Mesenchymal stem cell (in vitro differentiated cells and primary cell): ENCODE measurements at regions not wholly inside any gene's neighbourhood (a gene's known extent, or its start where the extent isn't known, plus 50 kb on each side); places are given as distances from the start of the nearest gene placed in this dataset.

Experiments
- DNase-seq: peaks from one replicate; pipeline ENCODE4 v3.0.0-alpha.2; 2013
- H2AFZ ChIP-seq: one replicate; pipeline ENCODE4 v1.6.1; 2013; ENCODE audit warnings: low read depth, mild to moderate bottlenecking, control low read depth, inconsistent platforms, low read length, moderate library complexity
- H2AK5ac ChIP-seq: 2 replicates; pipeline ENCODE4 v1.6.1; 2013; ENCODE audit warnings: low read length, moderate library complexity, mild to moderate bottlenecking, inconsistent platforms; ENCODE audit not compliant: severe bottlenecking
- H2BK120ac ChIP-seq: one replicate; pipeline ENCODE4 v1.6.1; 2013; ENCODE audit warnings: low read depth, mild to moderate bottlenecking, inconsistent platforms, low read length, moderate library complexity
- H2BK12ac ChIP-seq, 2 experiments: one replicate each; pipeline ENCODE4 v1.6.1; 2013; ENCODE audit warnings: inconsistent platforms in 2 of 2, low read length in 2 of 2, mild to moderate bottlenecking in 2 of 2, moderate library complexity in 2 of 2, control low read depth in 1 of 2
- H2BK15ac ChIP-seq: one replicate; pipeline ENCODE4 v1.6.1; 2013; ENCODE audit warnings: mild to moderate bottlenecking, low read depth, inconsistent platforms; ENCODE audit not compliant: poor library complexity, severe bottlenecking
- H2BK5ac ChIP-seq: 2 replicates; pipeline ENCODE4 v1.6.1; 2013; ENCODE audit warnings: low read depth, mild to moderate bottlenecking, low read length, control low read depth, inconsistent platforms; ENCODE audit not compliant: poor library complexity, severe bottlenecking
- H3K14ac ChIP-seq, 2 experiments: one replicate each; pipeline ENCODE4 v1.6.1; 2013; ENCODE audit warnings: inconsistent platforms in 2 of 2, low read length in 2 of 2, control low read depth in 1 of 2, mild to moderate bottlenecking in 1 of 2, moderate library complexity in 1 of 2
- H3K18ac ChIP-seq, 2 experiments: one replicate each; pipeline ENCODE4 v1.6.1; 2013; ENCODE audit warnings: inconsistent platforms in 2 of 2, low read length in 2 of 2, control low read depth in 1 of 2, low read depth in 1 of 2, mild to moderate bottlenecking in 1 of 2
- H3K23ac ChIP-seq, 2 experiments: one replicate each; pipeline ENCODE4 v1.6.1; 2013; ENCODE audit warnings: inconsistent platforms in 2 of 2, low read length in 2 of 2, mild to moderate bottlenecking in 2 of 2, moderate library complexity in 2 of 2, control low read depth in 1 of 2
- H3K27ac ChIP-seq: 2 replicates; pipeline ENCODE4 v1.5.1; 2013; ENCODE audit warnings: mild to moderate bottlenecking, moderate library complexity, low read length, control low read depth, inconsistent platforms; ENCODE audit not compliant: poor library complexity, severe bottlenecking
- H3K27me3 ChIP-seq, 2 experiments: 2 replicates each; pipeline versions ENCODE4 v1.6.1 to v1.7.0; 2013; ENCODE audit warnings: low read length in 2 of 2, mild to moderate bottlenecking in 2 of 2, moderate library complexity in 2 of 2, control low read depth in 1 of 2, inconsistent platforms in 1 of 2; ENCODE audit not compliant: control insufficient read depth in 1 of 2, insufficient read depth in 1 of 2
- H3K36me3 ChIP-seq, 2 experiments: 2 replicates each; pipeline versions ENCODE4 v1.6.1 to v1.7.0; 2013; ENCODE audit warnings: low read length in 2 of 2, control low read depth in 1 of 2, inconsistent platforms in 1 of 2, low read depth in 1 of 2, mild to moderate bottlenecking in 1 of 2; ENCODE audit not compliant: insufficient read depth in 2 of 2, control insufficient read depth in 1 of 2
- H3K4ac ChIP-seq, 2 experiments: one replicate each; pipeline ENCODE4 v1.6.1; 2013; ENCODE audit warnings: inconsistent platforms in 2 of 2, low read length in 2 of 2, mild to moderate bottlenecking in 2 of 2, moderate library complexity in 2 of 2, control low read depth in 1 of 2, low read depth in 1 of 2
- H3K4me1 ChIP-seq: 2 replicates; pipeline ENCODE4 v1.6.1; 2013; ENCODE audit warnings: low read depth, low read length, control low read depth; ENCODE audit not compliant: control insufficient read depth, insufficient read depth
- H3K4me2 ChIP-seq: 2 replicates; pipeline ENCODE4 v1.6.1; 2013; ENCODE audit warnings: low read length, mild to moderate bottlenecking, inconsistent platforms; ENCODE audit not compliant: poor library complexity, severe bottlenecking
- H3K4me3 ChIP-seq, 2 experiments: 2 replicates each; pipeline versions ENCODE4 v1.5.1 to v1.7.0; 2013; ENCODE audit warnings: low read length in 2 of 2, mild to moderate bottlenecking in 2 of 2, control low read depth in 1 of 2, low read depth in 1 of 2; ENCODE audit not compliant: insufficient read depth in 1 of 2
- H3K79me1 ChIP-seq: replicated peaks from 2 replicates; pipeline ENCODE4 v1.6.1; 2013; ENCODE audit warnings: mild to moderate bottlenecking, control low read depth, low read length, inconsistent platforms; ENCODE audit not compliant: poor library complexity, severe bottlenecking
- H3K9ac ChIP-seq: 2 replicates; pipeline ENCODE4 v1.7.0; 2013; ENCODE audit warnings: mild to moderate bottlenecking, low read length, moderate library complexity
- H3K9me3 ChIP-seq: 2 replicates; pipeline ENCODE4 v1.7.0; 2013; ENCODE audit warnings: mild to moderate bottlenecking, low read length; ENCODE audit not compliant: control insufficient read depth
- H4K8ac ChIP-seq: one replicate; pipeline ENCODE4 v1.6.1; 2013; ENCODE audit warnings: inconsistent platforms, mild to moderate bottlenecking, low read length, moderate library complexity
- H4K91ac ChIP-seq: one replicate; pipeline ENCODE4 v1.6.1; 2013; ENCODE audit warnings: mild to moderate bottlenecking, low read length, inconsistent platforms
- WGBS: methylation state at CpG from one replicate; pipeline ENCODE4 v1.1.7; 2013; ENCODE audit warnings: mixed read lengths; 5-methylcytosine and 5-hydroxymethylcytosine counted together

GRCh38 chr10:80760914-80761371 is 223.2 kb downstream of the SH2D4B start:
- H2BK5ac ChIP-seq: no peak overlapping the region
- H3K9me3 ChIP-seq: no peaks in the 10 kb centered on the region
- no peaks in the 10 kb centered on the region for H3K27me3 ChIP-seq
- H3K36me3 ChIP-seq: no peaks in the 10 kb centered on the region
- H2BK15ac ChIP-seq: no peak overlapping the region
- H3K23ac ChIP-seq: no peak overlapping the region
- no peak overlapping the region for H3K4me2 ChIP-seq
- no peaks in the 10 kb centered on the region for H3K79me1 ChIP-seq
- H3K4ac ChIP-seq: no peak overlapping the region
- no peaks in the 10 kb centered on the region for H3K4me1 ChIP-seq
- no peak overlapping the region for H3K9ac ChIP-seq
- no peak overlapping the region for H3K14ac ChIP-seq
- H2BK120ac ChIP-seq: no peak overlapping the region
- H2BK12ac ChIP-seq: no peak overlapping the region
- H4K91ac ChIP-seq: no peak overlapping the region
- H4K8ac ChIP-seq: no peak overlapping the region
- H3K4me3 ChIP-seq: no peak overlapping the region
- no peak for DNase-seq
- no peak overlapping the region for H2AK5ac ChIP-seq
- H3K27ac ChIP-seq: no peak overlapping the region
- no peak overlapping the region for H3K18ac ChIP-seq
- H2AFZ ChIP-seq: no peak overlapping the region
- WGBS: 86% methylated on average over 1 of the region's 2 CpGs

GRCh38 chr10:80767963-80768362 is 230.3 kb downstream of the SH2D4B start:
- H3K27me3 ChIP-seq: no peaks in the 10 kb centered on the region
- no peak overlapping the region for H2AK5ac ChIP-seq
- H2BK120ac ChIP-seq: no peak overlapping the region
- H2BK15ac ChIP-seq: no peak overlapping the region
- no peak overlapping the region for H3K9ac ChIP-seq
- no peak overlapping the region for H3K23ac ChIP-seq
- no peak overlapping the region for H2AFZ ChIP-seq
- no CpG with 5 or more reads among the region's 1 CpG for WGBS
- no peak overlapping the region for H3K4me3 ChIP-seq
- no peaks in the 10 kb centered on the region for H3K79me1 ChIP-seq
- no peak overlapping the region for H3K18ac ChIP-seq
- DNase-seq: no peak
- no peak overlapping the region for H4K91ac ChIP-seq
- H2BK12ac ChIP-seq: no peak overlapping the region
- H3K36me3 ChIP-seq: no peaks in the 10 kb centered on the region
- H4K8ac ChIP-seq: no peak overlapping the region
- no peak overlapping the region for H3K14ac ChIP-seq
- no peak overlapping the region for H2BK5ac ChIP-seq
- no peak overlapping the region for H3K27ac ChIP-seq
- H3K4me2 ChIP-seq: no peak overlapping the region
- H3K4ac ChIP-seq: no peak overlapping the region
- no peaks in the 10 kb centered on the region for H3K4me1 ChIP-seq
- H3K9me3 ChIP-seq: no peaks in the 10 kb centered on the region

- Histone ChIP-seq H2BK12ac (no peak overlapping the region), H2BK5ac (no peak overlapping the region), H3K4me1 (no peaks in the 10 kb centered on the region), H3K23ac (no peak overlapping the region), H3K18ac (no peak overlapping the region), H3K27me3 (no peaks in the 10 kb centered on the region), H3K79me1 (no peaks in the 10 kb centered on the region), H4K8ac (no peak overlapping the region), H2BK120ac (no peak overlapping the region), H3K27ac (no peak overlapping the region), H3K9ac (no peak overlapping the region), H3K36me3 (no peaks in the 10 kb centered on the region), H3K14ac (no peak overlapping the region), H2AFZ (no peak overlapping the region), H3K9me3 (no peaks in the 10 kb centered on the region), H3K4me2 (no peak overlapping the region), H3K4ac (no peak overlapping the region), H3K4me3 (no peak overlapping the region), H2AK5ac (no peak overlapping the region), H4K91ac (no peak overlapping the region), H2BK15ac (no peak overlapping the region)
- DNase-seq: no peak
- WGBS: 60% methylated on average over 2 of the region's 2 CpGs
Measured at GRCh38 chr10:80769700-80770160, 232.0 kb downstream of the SH2D4B start.

- no peak overlapping the region for H3K23ac ChIP-seq
- H3K27ac ChIP-seq: no peak overlapping the region
- H2BK15ac ChIP-seq: no peak overlapping the region
- no peak for DNase-seq
- no peak overlapping the region for H3K4me3 ChIP-seq
- H3K4me1 ChIP-seq: no peaks in the 10 kb centered on the region
- no peak overlapping the region for H3K4ac ChIP-seq
- WGBS: 85% methylated on average over 2 of the region's 2 CpGs
- no peak overlapping the region for H3K14ac ChIP-seq
- H3K36me3 ChIP-seq: no peaks in the 10 kb centered on the region
- no peak overlapping the region for H3K9ac ChIP-seq
- H4K91ac ChIP-seq: no peak overlapping the region
- no peak overlapping the region for H3K4me2 ChIP-seq
- H2BK5ac ChIP-seq: no peak overlapping the region
- H2AK5ac ChIP-seq: no peak overlapping the region
- H4K8ac ChIP-seq: no peak overlapping the region
- H3K79me1 ChIP-seq: no peaks in the 10 kb centered on the region
- no peak overlapping the region for H2BK12ac ChIP-seq
- no peak overlapping the region for H2AFZ ChIP-seq
- H3K18ac ChIP-seq: no peak overlapping the region
- H3K27me3 ChIP-seq: no peaks in the 10 kb centered on the region
- no peak overlapping the region for H2BK120ac ChIP-seq
- H3K9me3 ChIP-seq: no peaks in the 10 kb centered on the region
Measured at GRCh38 chr10:80770239-80770638, 232.5 kb downstream of the SH2D4B start.
